NOMO-1 treated with dmso at 0.1 percent for 144 hours (cell line): ENCODE measurements at regions not wholly inside any gene's neighbourhood (a gene's known extent, or its start where the extent isn't known, plus 50 kb on each side); places are given as distances from the start of the nearest gene placed in this dataset.
"Not testable (repeated sequence)": the region's sequence is repeated elsewhere in the genome, so short reads cannot be mapped to it uniquely, and the experiment has no call there.

ENCODE experiments used
- DNase-seq: peaks from one replicate; lab custom pipeline; 2025; ENCODE audit not compliant: unreplicated experiment; lab: John Stamatoyannopoulos, UW

DNA sequence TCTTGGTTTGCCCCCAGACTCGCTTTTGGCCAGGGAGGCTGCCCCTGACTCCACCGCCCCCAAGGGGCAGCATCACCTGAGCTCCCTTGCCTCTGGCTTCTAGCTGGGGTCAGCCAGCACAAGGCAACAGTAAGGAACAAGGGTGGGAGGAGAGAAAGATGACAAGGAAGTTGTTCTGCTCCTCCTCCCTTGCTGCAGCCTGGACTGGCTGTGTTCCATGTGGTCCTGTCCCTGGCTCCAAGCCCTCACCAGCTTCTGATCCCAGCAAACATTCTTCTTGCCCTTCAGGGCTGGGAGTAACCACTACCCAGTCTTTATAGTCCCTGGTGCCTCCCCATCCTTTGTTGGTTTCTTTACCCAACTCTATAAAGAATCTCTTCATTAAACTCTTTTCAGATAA, 100.3 kb upstream of the SPIN1 start:
- DNase-seq, result no peak

DNA sequence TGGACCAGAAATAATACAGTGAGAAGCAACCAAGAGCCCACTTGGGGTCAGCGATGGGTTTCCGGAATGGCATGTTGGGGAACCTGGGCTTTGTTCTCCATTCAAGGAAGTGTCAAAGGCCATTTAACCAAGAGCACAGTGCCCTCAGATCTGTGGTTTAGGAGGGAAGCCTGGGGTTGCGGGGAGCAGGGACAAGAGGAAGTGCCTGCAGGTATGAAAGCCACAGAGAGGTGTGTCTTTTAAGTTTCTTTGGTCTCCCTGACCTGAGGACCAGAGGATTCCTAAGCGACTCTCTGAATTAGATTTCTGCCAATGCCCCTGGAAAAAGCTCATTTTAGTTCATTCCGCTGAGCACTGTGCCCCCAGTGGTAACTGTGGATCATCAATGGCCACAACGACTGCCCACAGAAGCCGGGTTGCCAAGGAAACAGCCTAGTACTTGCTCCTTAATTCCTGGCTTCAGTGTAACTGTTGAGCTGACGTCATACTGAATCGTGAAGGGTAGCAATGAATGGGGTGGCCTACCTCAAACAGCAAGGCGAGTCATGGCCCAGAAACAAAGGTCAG, 107.3 kb upstream of the SPIN1 start:
- DNase-seq, result no peak

DNA sequence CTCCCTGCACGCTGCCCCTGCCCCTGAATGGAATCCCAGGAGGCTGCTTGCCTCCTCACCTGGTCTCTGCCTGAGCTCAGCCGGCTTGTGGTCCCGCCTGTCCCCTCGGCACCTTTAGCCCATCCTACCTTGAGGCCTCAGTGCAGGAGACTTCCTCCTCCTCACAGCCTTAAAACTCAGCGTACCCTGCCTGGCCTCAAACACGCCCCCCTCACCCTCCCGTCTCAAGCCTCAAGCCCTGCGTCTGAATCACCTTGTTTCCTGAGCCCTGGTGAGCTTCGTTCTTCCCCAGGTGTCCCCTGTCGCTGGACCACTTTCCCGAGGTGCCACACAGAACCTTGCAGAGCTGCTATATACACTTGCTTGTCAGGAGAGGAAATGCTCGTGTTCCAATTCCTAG, 110.2 kb upstream of the SPIN1 start:
- DNase-seq, result no peak

DNA sequence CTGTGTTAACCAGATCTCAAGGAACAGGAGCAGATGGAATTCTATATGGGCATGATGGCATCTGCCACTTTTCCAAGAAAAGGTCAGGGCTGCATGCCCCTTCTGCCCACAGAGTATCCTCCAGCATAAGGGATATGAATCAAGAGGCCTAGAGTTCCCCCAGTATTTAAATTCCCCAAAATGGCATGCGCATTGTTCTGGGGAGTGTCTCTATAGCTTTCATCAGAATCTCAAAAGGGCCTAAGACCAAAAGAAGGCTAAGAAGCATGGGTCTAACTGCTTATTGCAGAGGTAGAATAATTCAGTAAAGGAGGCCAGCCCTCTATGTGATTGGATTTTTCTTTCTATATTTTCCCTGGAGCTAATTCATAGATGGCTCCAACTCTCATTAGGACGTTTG, 114.2 kb upstream of the SPIN1 start:
- DNase-seq, result no peak

DNA sequence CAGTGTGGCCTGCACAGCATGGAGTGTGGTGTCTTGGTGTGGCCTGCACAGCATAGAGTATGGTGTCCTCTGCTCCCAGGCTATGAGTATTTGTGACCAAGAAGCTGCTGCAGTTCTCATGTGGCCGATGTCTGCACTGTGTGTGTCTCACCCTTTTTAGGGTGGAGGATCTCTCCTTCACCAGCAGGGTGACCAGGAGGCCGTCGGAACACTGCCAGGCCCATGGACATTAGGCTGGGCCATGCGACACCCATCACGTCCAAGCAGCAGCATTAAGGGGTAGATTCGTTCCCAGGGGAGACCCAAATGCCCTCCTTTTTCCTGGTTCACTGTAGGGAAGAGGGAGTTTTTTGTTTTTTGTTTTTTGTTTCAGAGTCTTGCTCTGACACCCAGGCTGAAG, 115.3 kb upstream of the SPIN1 start:
- DNase-seq, result no peak

DNA sequence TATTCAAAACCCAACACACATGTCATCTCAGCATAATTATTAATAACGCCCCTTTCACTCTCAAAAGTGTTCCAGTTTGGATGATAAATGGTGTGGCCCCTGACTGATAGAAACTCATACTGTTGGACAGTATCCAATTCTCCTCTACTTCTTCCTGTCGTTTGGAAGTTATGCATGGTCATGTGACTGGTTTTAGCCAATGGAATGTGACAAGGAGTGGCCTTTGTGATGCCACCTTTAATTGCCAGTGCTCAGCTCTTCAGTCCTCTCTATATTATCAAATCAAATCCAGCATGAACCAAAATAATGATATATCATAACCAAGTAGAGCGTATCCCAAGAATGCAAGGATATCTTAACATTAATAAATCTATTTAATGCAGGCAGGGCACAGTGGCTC, 117.8 kb upstream of the SPIN1 start:
- no peak for DNase-seq

DNA sequence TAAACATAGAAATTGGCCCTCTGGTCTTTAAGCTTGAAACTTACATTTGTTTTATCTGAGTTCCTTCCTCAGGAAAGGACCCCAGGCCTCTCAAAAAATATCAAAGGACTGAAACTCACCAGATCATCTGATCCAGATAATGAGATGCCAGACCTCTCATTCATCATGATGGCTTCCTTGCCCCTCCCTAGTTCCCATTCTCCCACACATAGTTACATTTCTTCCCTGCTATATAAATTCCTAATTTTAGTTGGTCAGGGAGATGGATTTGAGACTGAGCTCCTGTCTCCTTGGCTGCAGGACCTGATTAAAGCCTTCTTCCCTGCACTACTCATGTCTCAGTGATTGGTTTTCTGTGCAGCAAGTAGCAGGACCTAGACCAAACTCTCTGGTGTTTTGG, 119.4 kb upstream of the SPIN1 start:
- DNase-seq, result no peak

DNA sequence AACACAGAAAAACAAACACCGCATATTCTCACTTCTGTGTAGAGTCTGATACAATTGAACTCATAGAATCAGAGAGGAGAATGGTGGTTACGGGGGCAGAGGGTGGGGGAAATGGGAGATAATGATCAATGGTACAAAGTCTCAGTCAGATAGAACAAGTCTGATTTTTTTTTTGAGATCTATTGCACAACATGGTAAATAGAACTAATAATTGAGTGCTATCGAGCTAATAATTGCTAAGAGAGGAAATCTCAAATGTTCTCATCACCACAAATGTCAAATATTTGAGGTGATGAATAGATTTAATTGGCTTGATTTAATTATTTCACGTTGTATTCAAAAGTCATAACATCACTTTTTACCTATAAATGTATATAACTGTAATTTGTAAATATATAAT, 121.0 kb upstream of the SPIN1 start:
- no peak for DNase-seq

DNA sequence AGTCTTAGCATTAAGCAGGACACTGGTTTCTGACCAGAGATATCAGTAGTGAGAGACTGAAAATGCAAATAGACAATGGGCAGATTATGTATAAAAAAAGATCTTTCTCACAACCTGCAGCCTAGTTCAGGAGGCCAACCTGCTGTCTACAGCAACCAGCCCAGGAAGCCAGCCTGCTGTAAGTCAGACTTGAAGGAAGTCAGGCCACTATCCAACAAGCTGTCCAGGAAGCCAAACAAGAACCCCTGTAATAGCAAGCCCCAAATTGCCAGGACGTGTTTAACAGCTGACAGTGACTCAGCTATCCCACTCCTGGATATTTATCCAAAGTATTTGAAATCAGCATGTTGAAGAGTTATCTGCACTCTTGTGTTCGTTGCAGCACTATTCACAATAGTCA, 121.8 kb upstream of the SPIN1 start:
- DNase-seq, result no peak

DNA sequence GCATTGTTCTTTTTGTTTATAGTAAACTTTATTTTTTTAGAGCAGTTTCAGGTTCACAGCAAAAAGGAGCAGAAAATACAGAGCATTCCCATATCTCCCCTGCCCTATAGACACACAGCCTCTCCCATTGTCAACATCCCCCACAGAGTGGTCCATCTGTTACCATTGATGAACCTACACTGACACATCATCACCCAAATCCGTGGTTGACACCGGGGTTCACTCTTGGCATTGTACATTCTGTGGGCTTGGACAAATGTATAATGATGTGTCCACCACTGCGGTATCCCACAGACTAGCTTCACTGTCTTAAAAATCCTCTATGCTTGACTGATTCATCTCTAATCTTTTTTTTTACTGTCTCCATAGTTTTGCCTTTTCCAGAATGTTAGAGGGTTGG, 120.7 kb upstream of the SPATA31C2 start:
- DNase-seq, result no peak

DNA sequence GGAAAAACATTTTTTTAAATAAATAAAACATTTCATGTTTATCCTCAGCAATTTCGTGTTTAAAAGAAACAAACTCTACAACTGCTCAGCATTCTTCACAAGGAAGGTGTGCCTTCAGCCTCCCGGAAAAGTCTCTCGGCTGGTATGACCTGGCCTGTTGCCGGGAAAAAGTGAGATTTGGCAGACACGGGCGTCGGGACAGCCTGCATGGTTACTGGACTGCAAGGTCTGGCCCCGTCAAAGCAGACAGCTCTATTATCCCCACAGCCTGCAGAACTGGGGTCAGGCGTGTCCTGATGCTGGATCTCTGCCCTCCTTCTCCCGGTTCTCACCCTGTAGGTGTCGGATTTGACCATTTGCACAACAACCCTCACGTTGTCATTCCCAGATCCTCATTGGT, 120.3 kb upstream of the SPATA31C2 start:
- no peak for DNase-seq

DNA sequence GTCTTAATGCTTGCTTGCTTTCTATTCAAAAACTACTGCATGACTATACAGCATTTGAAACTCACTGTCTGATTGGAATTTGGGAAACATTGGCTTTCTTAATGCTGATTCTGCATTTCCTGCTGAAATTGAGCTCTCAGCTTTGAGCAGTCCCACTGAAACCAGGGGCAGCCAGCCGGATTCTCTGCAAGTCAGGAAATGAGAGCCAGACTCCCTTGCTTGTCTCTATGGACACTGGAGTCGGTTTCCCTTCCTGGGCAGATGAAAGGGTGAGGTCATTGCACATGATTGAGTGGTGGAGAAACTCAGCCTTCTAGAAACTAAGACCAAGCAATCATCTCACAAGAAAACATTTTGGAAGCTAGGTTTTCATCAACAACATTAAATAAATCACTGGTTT, 119.7 kb upstream of the SPATA31C2 start:
- DNase-seq, result no peak

DNA sequence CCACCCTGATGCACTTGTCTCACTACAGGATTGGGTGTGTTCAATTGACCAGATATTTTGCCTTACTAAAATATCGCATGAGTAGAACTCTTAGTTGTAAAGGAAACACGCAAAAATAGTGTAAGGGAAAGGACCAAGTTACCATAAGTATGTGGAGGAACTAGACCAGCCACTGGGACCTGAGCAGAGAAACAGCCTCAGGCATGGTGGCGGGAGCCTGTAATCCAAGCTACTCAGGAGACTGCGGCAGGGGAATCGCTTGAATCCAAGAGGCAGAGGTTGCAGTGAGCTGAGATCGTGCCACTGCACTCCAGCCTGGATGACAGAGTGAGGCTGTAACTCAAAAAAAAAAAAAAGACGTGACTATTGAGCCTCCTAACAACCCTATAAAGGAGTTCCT, 117.9 kb upstream of the SPATA31C2 start:
- DNase-seq, result no peak

DNA sequence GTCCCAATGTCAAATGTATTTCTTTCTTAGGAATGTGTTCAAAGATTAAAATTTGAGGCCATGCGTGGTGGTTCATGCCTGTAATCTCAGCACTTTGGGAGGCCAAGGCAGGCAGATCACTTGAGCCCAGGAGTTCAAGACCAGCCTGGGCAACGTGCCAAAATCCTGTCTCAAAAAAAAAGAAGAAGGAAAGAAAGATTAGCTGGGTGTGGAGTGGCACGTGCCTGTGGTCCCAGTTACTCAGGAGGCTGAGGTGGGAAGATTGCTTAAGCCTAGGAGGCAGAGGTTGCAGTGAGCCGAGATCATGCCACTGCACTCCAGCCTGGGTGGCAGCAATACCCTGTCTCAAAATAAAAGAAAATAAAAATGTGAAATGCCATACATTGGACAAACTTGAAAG, 117.5 kb upstream of the SPATA31C2 start:
- DNase-seq, result not testable (repeated sequence)

DNA sequence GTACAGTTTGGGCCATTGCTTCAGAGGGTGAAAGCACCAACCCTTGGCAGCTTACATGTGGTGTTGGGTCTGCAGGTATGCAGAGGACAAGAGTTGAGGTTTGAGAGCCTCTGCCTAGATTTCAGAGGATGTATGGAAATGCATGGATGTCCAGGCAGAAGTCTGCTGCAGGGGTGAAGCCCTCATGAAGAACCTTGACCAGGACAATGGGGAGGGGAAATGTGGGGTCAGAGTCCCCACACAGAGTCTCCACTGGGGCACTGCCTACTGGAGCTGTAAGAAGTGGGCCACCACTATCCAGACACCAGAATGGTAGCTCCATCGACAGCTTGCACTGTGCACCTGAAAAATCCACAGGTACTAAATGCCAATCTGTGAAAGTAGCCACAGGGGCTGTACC, 113.6 kb upstream of the SPATA31C2 start:
- DNase-seq, result no peak

DNA sequence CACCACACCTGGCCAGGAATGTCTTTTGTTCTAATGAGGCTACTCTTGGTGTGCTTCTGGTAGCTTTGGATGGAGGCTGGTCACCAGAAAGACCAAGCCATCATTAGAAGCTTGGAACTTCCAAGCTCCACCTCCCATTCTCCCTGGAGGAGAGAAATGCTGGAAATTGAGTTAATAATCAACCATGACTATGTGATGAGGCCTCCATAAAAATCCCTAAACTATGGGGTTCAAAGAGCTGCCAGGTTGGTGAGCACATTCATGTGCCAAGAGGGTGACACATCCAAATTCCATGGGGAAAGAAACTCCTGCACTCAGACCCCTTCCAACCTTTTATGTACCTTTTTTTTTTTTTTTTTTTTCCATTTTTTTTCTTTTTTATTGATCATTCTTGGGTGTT, 105.5 kb upstream of the SPATA31C2 start:
- DNase-seq, result no peak

DNA sequence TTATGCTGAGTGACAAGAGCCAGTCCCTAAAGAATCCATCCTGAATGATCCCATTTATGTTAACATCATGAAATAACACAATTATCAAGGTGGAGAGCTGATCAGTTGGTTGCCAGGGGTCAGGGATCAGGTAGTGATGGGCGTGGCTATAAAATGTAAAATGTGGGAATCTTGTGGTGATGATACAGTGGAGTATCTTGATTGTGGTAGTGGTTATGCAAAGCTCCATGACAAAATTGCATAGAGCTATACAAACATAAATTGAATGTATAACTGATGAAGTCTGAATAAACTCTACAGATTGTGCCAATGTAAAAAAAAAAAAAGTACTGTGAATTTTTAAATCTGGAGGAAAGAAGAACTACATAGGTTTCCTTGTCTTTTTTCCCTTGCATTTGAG, 104.6 kb upstream of the SPATA31C2 start:
- DNase-seq, result no peak

DNA sequence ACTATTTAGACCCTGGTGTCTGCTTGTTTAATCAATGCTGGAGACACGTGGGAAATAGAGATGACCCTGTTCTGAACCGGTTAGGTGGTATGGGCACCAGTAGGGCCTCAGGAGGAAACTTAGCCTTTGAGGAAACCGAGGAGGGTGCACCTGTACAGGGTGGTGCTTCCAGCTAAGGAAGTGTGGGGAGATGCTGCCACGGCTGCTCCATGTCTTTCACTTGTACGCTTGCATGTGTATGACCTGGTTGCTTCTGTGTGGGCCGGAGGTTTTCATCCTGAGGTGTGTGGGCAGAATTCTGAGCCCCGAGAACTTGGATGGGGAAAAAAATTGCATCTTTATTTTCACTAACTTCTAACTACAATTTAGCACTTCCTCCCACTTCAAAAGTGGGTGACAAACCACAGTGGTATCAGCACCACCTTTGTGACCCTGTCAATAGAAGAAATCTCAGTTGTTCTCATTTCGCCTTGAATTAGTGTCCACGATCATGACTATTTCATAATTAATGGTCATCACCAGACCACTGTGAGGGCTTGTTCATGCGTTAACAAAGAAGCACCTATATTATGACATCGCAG, 99.8 kb upstream of the SPATA31C2 start:
- no peak for DNase-seq

DNA sequence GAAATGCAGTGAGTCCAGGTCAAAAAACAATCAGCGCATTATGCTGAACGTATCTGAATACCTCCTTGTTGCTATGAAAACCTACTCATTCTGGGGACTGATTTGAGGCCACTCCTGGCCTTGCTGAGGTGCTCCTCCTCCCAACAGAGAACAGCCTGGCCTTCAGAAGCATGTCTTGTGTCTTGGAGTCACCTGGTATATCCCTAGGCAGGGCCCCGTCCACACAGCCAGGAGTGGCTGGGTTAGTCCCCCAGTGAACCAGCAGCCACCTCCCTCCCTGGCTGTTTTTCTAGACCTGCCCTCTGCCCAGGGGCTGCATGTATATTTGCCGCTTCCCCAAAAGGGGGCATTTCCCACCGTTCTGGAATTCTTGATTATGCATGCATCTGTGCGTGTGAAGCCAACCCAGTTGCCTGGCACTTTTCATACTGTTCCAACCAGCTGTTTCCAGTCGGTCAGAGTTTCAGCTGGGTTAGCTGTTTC, 99.2 kb upstream of the SPATA31C2 start:
- DNase-seq, result no peak

DNA sequence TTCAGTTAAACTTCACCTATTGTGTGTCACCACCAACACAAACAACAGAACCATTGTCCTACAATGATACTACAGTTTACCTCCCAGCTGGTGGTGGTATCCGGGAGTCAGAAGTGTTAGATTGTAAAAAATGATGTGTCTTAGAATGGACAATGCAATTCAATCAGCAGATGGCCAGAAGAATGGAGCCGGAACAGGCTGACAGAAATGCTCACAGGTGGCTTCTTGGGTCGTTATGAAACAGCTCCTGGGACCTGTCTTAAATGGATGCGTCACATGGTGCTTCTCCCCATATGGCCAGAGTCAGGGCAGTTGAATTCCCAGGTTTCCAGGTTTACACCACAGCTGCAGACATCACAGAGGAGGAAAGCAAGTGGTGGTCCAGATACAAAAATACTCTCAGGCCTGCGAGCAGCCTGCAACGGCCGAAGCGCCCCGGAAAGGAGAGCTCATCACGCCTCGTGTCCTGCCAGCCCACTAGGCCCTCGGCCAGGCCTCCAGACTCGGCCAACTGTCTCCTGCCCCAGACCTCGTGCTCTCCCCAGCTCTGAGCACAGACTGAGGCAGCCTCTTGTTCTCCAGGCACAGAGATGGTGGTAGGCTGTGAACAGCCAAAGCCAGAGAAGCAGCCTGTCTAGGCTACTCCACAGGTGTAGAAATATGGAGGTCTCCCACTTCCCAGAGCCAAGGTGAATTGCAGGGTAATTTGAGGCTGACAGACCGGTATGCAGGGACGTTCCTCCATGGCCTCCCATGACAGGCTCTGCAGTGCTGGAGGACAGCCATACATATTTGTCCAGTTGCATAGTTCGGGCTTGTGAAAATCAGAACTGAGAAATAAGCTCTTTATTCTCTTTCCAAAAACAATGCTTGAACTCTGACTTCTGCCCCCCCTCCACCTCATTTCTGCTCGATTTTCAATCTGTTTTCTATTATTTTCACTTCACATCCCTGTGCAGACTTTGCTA, 98.5 kb upstream of the SPATA31C2 start:
- DNase-seq, result no peak

DNA sequence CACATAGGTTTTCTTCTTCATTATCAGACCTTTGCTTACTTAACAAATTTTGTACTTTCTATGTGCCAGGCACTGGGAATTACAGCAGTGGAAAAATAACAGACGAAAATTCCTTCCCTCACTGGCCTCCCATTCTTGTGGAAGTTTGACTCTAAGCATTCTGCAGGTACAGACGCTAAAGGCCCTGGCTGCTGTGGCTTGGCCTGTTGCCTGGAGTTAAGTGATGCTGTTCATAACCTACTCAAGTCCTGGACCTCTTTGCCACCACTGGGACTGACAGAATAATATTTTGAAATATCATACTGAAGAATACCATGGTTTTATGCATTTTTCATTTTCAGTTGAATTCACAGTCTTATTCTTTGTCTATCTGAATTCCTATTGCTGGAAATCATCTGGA, 97.3 kb upstream of the SPATA31C2 start:
- no peak for DNase-seq

DNA sequence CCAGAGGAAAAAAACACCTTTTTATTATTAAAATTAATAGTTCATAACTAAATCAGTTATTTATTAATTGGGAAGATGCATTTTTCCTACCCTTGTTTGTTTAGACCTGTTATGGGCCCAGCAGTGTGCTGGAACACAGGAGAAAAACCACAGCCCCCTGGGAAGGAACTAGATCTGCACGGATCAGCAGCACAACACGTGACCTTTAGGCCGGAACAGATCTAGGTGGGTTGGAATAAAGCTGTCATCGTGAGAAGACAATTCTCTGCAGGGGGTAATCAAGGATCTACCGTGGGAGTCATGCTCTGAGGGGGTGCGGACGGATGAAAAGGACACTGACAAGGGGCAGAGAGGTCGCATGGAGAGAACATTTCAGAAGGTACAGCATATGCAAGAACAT, 95.8 kb upstream of the SPATA31C2 start:
- no peak for DNase-seq
